ENCODE measurements at regions not wholly inside any gene's neighbourhood (a gene's known extent, or its start where the extent isn't known, plus 50 kb on each side); places are given as distances from the start of the nearest gene placed in this dataset.

DNA sequence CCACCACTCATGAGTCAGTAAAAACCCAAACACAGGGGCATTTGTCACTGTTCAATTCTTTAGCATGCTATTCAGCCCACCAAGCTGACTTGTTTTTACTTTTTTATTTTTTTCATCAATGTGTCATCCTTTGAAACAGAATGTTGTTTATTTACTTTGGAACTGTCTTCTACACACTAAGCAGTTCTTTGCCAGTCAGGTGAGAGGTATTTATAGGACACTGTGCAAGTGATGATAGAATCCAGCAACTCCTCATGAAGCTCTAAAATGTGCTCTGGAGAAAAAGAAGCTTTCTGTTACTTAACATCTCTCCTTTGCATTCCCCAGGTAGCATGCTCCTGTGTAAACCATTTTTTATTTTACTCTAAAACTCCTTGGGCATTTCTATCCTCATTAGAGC lies 582.0 kb upstream of the TMPRSS15 start:
- TF ChIP-seq POLR2A (IDR thresholded peaks at IDR 0.05; ENCODE audit: low read depth), result no peak
- TF ChIP-seq, protein P1, sequence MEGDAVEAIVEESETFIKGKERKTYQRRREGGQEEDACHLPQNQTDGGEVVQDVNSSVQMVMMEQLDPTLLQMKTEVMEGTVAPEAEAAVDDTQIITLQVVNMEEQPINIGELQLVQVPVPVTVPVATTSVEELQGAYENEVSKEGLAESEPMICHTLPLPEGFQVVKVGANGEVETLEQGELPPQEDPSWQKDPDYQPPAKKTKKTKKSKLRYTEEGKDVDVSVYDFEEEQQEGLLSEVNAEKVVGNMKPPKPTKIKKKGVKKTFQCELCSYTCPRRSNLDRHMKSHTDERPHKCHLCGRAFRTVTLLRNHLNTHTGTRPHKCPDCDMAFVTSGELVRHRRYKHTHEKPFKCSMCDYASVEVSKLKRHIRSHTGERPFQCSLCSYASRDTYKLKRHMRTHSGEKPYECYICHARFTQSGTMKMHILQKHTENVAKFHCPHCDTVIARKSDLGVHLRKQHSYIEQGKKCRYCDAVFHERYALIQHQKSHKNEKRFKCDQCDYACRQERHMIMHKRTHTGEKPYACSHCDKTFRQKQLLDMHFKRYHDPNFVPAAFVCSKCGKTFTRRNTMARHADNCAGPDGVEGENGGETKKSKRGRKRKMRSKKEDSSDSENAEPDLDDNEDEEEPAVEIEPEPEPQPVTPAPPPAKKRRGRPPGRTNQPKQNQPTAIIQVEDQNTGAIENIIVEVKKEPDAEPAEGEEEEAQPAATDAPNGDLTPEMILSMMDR (IDR thresholded peaks at IDR 0.05), result no peak
- TF ChIP-seq POLR2AphosphoS5 (IDR thresholded peaks at IDR 0.05), result no peak
